PFSK-1 (cell line): ENCODE measurements at regions not wholly inside any gene's neighbourhood (a gene's known extent, or its start where the extent isn't known, plus 50 kb on each side); places are given as distances from the start of the nearest gene placed in this dataset.

Source experiments
- FOXP2 ChIP-seq: optimal IDR thresholded peaks from 2 replicates; pipeline ENCODE3; 2011; ENCODE audit warnings: borderline replicate concordance, control low read depth, inconsistent platforms; ENCODE audit not compliant: insufficient read depth; ENCODE audit errors: extremely low read length, extremely low read depth
- POLR2AphosphoS5 ChIP-seq: IDR thresholded peaks from 2 replicates; pipeline ENCODE4 v1.6.1; 2012; ENCODE audit warnings: low read depth, mild to moderate bottlenecking, control low read depth, low read length, moderate library complexity
- SIN3A ChIP-seq: IDR thresholded peaks from 2 replicates; pipeline ENCODE4 v1.6.1; 2012; ENCODE audit warnings: mild to moderate bottlenecking, low read length, moderate library complexity, borderline replicate concordance; ENCODE audit not compliant: insufficient read depth
- TAF1 ChIP-seq: IDR thresholded peaks from 2 replicates; pipeline ENCODE4 v1.6.1; 2012; ENCODE audit warnings: low read length, control low read depth, borderline replicate concordance; ENCODE audit not compliant: insufficient read depth
- TF ChIP-seq, protein P1 (sequence below), 2 experiments: IDR thresholded peaks; 2 replicates each; pipeline versions ENCODE4 v1.6.1 to v1.8.0; 2011 to 2012; ENCODE audit warnings: low read depth in 2 of 2, low read length in 2 of 2, control low read depth in 1 of 2, inconsistent platforms in 1 of 2, mild to moderate bottlenecking in 1 of 2, moderate library complexity in 1 of 2; ENCODE audit not compliant: insufficient read depth in 1 of 2

DNA sequence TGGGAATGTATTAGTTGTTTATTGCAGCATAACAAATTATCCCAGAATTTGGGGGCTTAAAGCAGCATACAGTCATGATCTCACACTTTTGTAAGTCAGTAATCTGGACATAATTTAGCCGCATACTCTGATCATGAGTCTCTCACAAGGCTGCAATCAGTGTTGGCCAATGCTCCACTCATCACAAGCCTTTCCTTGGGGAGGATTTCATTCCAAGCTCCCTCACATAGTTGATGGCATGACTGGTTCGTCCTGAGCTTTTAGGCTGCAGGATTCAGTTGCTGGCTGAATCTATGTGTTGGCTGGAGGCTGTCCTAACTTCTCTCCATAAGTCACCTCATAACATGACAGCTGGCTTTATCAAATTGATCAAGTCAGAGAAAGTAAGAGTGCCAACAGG lies 1568.6 kb upstream of the PCDH7 start:
- no peak for TF ChIP-seq FOXP2
- TF ChIP-seq, protein P1, sequence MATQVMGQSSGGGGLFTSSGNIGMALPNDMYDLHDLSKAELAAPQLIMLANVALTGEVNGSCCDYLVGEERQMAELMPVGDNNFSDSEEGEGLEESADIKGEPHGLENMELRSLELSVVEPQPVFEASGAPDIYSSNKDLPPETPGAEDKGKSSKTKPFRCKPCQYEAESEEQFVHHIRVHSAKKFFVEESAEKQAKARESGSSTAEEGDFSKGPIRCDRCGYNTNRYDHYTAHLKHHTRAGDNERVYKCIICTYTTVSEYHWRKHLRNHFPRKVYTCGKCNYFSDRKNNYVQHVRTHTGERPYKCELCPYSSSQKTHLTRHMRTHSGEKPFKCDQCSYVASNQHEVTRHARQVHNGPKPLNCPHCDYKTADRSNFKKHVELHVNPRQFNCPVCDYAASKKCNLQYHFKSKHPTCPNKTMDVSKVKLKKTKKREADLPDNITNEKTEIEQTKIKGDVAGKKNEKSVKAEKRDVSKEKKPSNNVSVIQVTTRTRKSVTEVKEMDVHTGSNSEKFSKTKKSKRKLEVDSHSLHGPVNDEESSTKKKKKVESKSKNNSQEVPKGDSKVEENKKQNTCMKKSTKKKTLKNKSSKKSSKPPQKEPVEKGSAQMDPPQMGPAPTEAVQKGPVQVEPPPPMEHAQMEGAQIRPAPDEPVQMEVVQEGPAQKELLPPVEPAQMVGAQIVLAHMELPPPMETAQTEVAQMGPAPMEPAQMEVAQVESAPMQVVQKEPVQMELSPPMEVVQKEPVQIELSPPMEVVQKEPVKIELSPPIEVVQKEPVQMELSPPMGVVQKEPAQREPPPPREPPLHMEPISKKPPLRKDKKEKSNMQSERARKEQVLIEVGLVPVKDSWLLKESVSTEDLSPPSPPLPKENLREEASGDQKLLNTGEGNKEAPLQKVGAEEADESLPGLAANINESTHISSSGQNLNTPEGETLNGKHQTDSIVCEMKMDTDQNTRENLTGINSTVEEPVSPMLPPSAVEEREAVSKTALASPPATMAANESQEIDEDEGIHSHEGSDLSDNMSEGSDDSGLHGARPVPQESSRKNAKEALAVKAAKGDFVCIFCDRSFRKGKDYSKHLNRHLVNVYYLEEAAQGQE (IDR thresholded peaks at IDR 0.05; ENCODE audit: insufficient read depth in 1 of 2, low read depth in 2 of 2, low read length in 2 of 2), result no peak
- TF ChIP-seq TAF1, result no peak
- TF ChIP-seq POLR2AphosphoS5, result no peak
- TF ChIP-seq SIN3A, result no peak

DNA sequence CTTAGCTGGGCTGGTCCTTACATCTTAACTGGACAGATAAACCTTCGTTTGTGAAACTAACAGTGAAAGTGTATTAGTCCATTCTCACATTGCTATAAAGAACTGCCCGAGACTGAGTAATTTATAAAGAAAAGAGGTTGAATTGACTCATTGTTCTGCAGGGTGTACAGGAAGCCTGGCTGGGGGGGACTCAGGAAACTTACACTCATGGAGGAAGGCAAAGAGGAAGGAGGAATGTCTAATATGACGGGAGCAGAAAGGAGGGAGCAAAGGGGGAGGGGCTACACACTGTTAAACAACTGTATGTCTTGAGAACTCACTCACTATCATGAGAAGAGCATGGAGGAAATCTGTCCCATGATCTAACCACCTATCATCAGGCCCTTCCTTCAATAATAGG lies 1566.5 kb upstream of the PCDH7 start:
- TF ChIP-seq POLR2AphosphoS5 (no peak), SIN3A (no peak), FOXP2 (no peak), TAF1 (no peak)
- TF ChIP-seq, protein P1 (IDR thresholded peaks at IDR 0.05; ENCODE audit: insufficient read depth in 1 of 2, low read depth in 2 of 2, low read length in 2 of 2), result no peak

DNA sequence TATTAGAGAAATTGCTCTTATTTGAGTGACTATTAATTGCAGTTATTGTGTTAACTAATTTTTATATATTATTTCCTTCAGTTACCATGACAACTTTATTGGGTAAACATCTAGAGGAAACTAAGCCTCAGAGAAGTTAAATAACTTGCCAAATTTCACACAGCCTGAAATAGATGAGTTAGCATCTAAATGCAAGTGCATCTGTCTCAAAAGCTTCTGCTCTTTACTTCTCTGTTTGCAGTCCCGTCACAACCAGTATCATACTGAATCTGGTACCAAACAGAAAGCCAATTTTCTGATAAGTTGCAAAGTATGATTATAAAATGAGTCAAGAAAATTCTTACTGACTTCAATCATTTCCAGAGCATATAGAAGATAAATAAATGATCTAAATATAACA lies 1544.9 kb upstream of the PCDH7 start:
- TF ChIP-seq POLR2AphosphoS5 (no peak), TAF1 (no peak), FOXP2 (no peak), SIN3A (no peak)
- TF ChIP-seq, protein P1 (IDR thresholded peaks at IDR 0.05; ENCODE audit: insufficient read depth in 1 of 2, low read depth in 2 of 2, low read length in 2 of 2), result no peak

DNA sequence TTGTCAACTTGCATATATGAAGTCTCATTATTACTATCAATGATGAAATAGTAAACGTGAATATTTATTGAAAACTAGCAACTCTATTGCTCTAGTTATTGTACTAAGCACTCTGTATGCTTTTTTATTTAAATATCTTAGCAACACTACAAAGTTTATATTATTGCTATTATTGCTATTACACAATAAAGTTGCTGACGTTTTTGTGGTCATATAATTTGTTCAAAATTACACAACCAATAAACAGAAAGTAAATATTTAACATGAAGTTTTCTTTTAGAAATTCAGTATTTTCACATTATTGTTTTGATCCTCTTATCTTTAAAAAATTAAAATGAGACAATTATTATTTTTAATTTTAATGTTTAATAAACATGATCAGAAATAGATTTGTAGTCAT lies 1521.1 kb upstream of the PCDH7 start:
- TF ChIP-seq, protein P1 (IDR thresholded peaks at IDR 0.05; ENCODE audit: insufficient read depth in 1 of 2, low read depth in 2 of 2, low read length in 2 of 2), result no peak
- TF ChIP-seq FOXP2 (no peak), TAF1 (no peak), SIN3A (no peak), POLR2AphosphoS5 (no peak)

DNA sequence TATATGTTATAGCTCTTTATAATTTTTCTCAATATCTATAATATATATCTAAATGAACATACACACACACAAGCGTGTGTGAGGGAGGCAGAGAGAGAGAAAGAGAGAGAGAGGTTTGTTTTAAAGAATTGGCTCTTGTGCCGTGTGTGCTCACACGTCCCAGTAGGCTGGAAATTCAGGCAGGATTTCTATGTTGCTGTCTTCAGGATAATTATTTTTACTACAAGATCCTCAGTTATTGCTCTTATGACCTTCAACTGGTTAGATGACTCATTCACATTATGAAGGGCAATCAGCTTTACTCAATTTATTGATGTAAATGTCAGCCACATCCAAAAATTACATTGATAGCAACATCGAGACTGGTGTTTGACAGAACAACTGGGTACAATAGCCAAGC lies 1520.7 kb upstream of the PCDH7 start:
- TF ChIP-seq, protein P1 (IDR thresholded peaks at IDR 0.05; ENCODE audit: insufficient read depth in 1 of 2, low read depth in 2 of 2, low read length in 2 of 2), result no peak
- TF ChIP-seq FOXP2 (no peak), TAF1 (no peak), POLR2AphosphoS5 (no peak), SIN3A (no peak)
